ENCODE measurements at regions not wholly inside any gene's neighbourhood (a gene's known extent, or its start where the extent isn't known, plus 50 kb on each side); places are given as distances from the start of the nearest gene placed in this dataset.

- TF ChIP-seq CSDC2 (CRISPR knock-in tag; IDR thresholded peaks at IDR 0.05) (no peak), TSHZ2 (CRISPR knock-in tag; IDR thresholded peaks at IDR 0.05) (no peak), PATZ1 (CRISPR knock-in tag; IDR thresholded peaks at IDR 0.05; ENCODE audit: borderline replicate concordance) (no peak), ZFP3 (CRISPR knock-in tag; IDR thresholded peaks at IDR 0.05) (no peak), TOX (CRISPR knock-in tag; IDR thresholded peaks at IDR 0.05; ENCODE audit: borderline replicate concordance) (no peak), ZC3H10 (CRISPR knock-in tag; IDR thresholded peaks at IDR 0.05) (no peak), ZNF8 (CRISPR knock-in tag; IDR thresholded peaks at IDR 0.05) (no peak), ZNF70 (CRISPR knock-in tag; IDR thresholded peaks at IDR 0.05) (no peak), PPARA (CRISPR knock-in tag; IDR thresholded peaks at IDR 0.05; ENCODE audit: borderline replicate concordance) (no peak)
These were observed 144.6 kb upstream of the SMARCAD1 start for GRCh38 chr4:94063084-94063483.
